CD14-positive monocyte (primary cell): ENCODE measurements at regions not wholly inside any gene's neighbourhood (a gene's known extent, or its start where the extent isn't known, plus 50 kb on each side); places are given as distances from the start of the nearest gene placed in this dataset.

Experiments used
- DNase-seq, 3 donors: peaks; one replicate each; pipeline ENCODE4 v3.0.0-alpha.2; 2011 to 2022
- H2AFZ ChIP-seq: 2 replicates; pipeline ENCODE4 v1.6.0; 2012; ENCODE audit warnings: mild to moderate bottlenecking, low read depth, low read length, inconsistent platforms; ENCODE audit not compliant: insufficient read depth, poor library complexity, severe bottlenecking
- H3K27ac ChIP-seq, 2 donors: 1 replicate in 1 of 2; 2 replicates in 1 of 2; pipeline ENCODE4 v1.5.1; 2012 to 2013; ENCODE audit warnings: low read length in 2 of 2, control low read depth in 1 of 2, inconsistent platforms in 1 of 2, low read depth in 1 of 2, mild to moderate bottlenecking in 1 of 2
- H3K27me3 ChIP-seq, 2 donors: one replicate each; pipeline versions ENCODE4 v1.6.0 to v1.6.1; 2011 to 2013; ENCODE audit warnings: low read length in 2 of 2; ENCODE audit not compliant: control insufficient read depth in 2 of 2, insufficient read depth in 2 of 2
- H3K36me3 ChIP-seq, 2 donors: replicated peaks in 1 of 2; 1 replicate in 1 of 2; 2 replicates in 1 of 2; pipeline versions ENCODE4 v1.5.1 to v1.6.1; 2012 to 2013; ENCODE audit warnings: low read length in 2 of 2, control low read depth in 1 of 2, inconsistent platforms in 1 of 2, mild to moderate bottlenecking in 1 of 2; ENCODE audit not compliant: insufficient read depth in 2 of 2, control insufficient read depth in 1 of 2
- H3K4me1 ChIP-seq, 2 donors: 1 replicate in 1 of 2; 2 replicates in 1 of 2; pipeline versions ENCODE4 v1.5.1 to v1.6.1; 2012 to 2013; ENCODE audit warnings: low read length in 2 of 2, control low read depth in 1 of 2, inconsistent platforms in 1 of 2, mild to moderate bottlenecking in 1 of 2, moderate library complexity in 1 of 2; ENCODE audit not compliant: insufficient read depth in 2 of 2, control insufficient read depth in 1 of 2
- H3K4me2 ChIP-seq: replicated peaks from 2 replicates; pipeline ENCODE3; 2012; ENCODE audit warnings: low read length, moderate library complexity, mild to moderate bottlenecking; ENCODE audit not compliant: poor library complexity, severe bottlenecking; ENCODE audit errors: extremely low read depth
- H3K4me3 ChIP-seq, 3 experiments: fragments of 200-600 bp in 1 of 3; sonication (generic) in 1 of 3; replicated peaks in 1 of 3; 1 replicate in 2 of 3; 2 replicates in 1 of 3; pipeline ENCODE4 v1.5.1; 2011 to 2013; ENCODE audit warnings: low read length in 3 of 3, mild to moderate bottlenecking in 3 of 3, control low read depth in 2 of 3, low read depth in 2 of 3, inconsistent platforms in 1 of 3, moderate library complexity in 1 of 3
- H3K79me2 ChIP-seq: 2 replicates; pipeline ENCODE4 v1.6.0; 2012; ENCODE audit warnings: mild to moderate bottlenecking, control low read depth, inconsistent platforms, low read length, moderate library complexity; ENCODE audit not compliant: insufficient read depth
- H3K9ac ChIP-seq: 2 replicates; pipeline ENCODE4 v1.6.0; 2017; ENCODE audit warnings: low read length, mild to moderate bottlenecking; ENCODE audit not compliant: insufficient read depth, poor library complexity, severe bottlenecking
- H3K9me3 ChIP-seq, 2 donors: replicated peaks in 1 of 2; 1 replicate in 1 of 2; 2 replicates in 1 of 2; pipeline versions ENCODE4 v1.5.1 to v1.6.1; 2012 to 2013; ENCODE audit warnings: low read length in 2 of 2, control low read depth in 1 of 2; ENCODE audit not compliant: control insufficient read depth in 1 of 2, insufficient read depth in 1 of 2
- H4K20me1 ChIP-seq: 2 replicates; pipeline ENCODE4 v1.6.0; 2012; ENCODE audit warnings: mild to moderate bottlenecking, low read length, control low read depth, moderate library complexity; ENCODE audit not compliant: insufficient read depth
- H3K27ac Mint-ChIP-seq, 7 donors: one replicate each; pipeline ENCODE4 v1.8.0; 2020; ENCODE audit warnings: mild to moderate bottlenecking in 7 of 7, mixed read lengths in 7 of 7, moderate library complexity in 6 of 7, inconsistent platforms in 2 of 7
- H3K27me3 Mint-ChIP-seq, 3 donors: one replicate each; pipeline ENCODE4 v1.8.0; 2021 to 2022; ENCODE audit warnings: low read depth in 3 of 3, mild to moderate bottlenecking in 3 of 3, mixed read lengths in 3 of 3, moderate library complexity in 3 of 3, inconsistent platforms in 1 of 3
- H3K36me3 Mint-ChIP-seq, 2 donors: one replicate each; pipeline ENCODE4 v1.8.0; 2020; ENCODE audit warnings: mixed read lengths in 2 of 2, inconsistent platforms in 1 of 2, mild to moderate bottlenecking in 1 of 2
- H3K4me1 Mint-ChIP-seq: one replicate; pipeline ENCODE4 v1.8.0; 2020; ENCODE audit warnings: mild to moderate bottlenecking, mixed read lengths
- H3K4me3 Mint-ChIP-seq, 2 donors: one replicate each; pipeline ENCODE4 v1.8.0; 2020; ENCODE audit warnings: mild to moderate bottlenecking in 2 of 2, mixed read lengths in 2 of 2, moderate library complexity in 1 of 2
- H3K9me3 Mint-ChIP-seq, 7 donors: one replicate each; pipeline ENCODE4 v1.8.0; 2020 to 2022; ENCODE audit warnings: mixed read lengths in 7 of 7, mild to moderate bottlenecking in 6 of 7, moderate library complexity in 6 of 7, inconsistent platforms in 2 of 7
- WGBS: methylation state at CpG from one replicate; pipeline ENCODE4 v1.1.5; 2013; ENCODE audit warnings: missing lambda C conversion rate; ENCODE audit not compliant: insufficient coverage; 5-methylcytosine and 5-hydroxymethylcytosine counted together
- intact Hi-C, 2 donors: fragments of 100-400 bp; cut with micrococcal nuclease; formaldehyde crosslinking; loops; one replicate each; pipeline versions ENCODE4 v1.15.0 to v1.15.1; 2023
- TF ChIP-seq, protein P1 (sequence below): fragments of 200-600 bp; IDR thresholded peaks from one replicate; pipeline ENCODE4 v1.8.0; 2022; ENCODE audit warnings: antibody characterized with exemption, mild to moderate bottlenecking

DNA sequence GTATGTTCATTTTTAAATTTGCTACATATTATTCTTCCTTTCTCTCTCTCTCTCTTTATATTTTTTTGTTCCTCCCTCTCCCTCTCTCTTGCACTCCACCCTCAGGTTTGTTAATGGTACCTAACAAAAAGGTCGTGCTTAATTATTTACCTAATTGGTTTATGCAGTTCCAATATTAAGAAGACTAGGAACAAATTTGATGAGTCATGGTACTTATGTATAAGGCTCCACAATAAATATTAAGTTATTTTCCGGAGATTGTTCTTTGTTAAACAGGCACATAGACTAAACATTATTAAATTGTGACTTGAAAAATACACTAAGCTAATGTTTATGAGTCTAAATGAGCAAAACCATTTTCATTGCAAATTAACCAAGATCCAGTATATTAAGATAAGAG lies 1200.8 kb upstream of the ALCAM start:
- no peaks in the 10 kb centered on the region for H3K27me3 ChIP-seq
- no peak overlapping the region for H2AFZ ChIP-seq
- peaks cover 3 to 20% (median 11%) of the 10 kb centered on the region in 7 donors for H3K9me3 Mint-ChIP-seq
- no peaks in the 10 kb centered on the region for H3K36me3 ChIP-seq
- H3K4me1 Mint-ChIP-seq = no peaks in the 10 kb centered on the region
- no peaks in the 10 kb centered on the region for H3K79me2 ChIP-seq
- no peak overlapping the region for H3K9ac ChIP-seq
- no peak overlapping the region for H3K27ac Mint-ChIP-seq
- no peaks in the 10 kb centered on the region for H4K20me1 ChIP-seq
- no peak overlapping the region for H3K4me3 ChIP-seq
- no peak overlapping the region for H3K4me2 ChIP-seq
- WGBS = no CpG with 5 or more reads among the region's 2 CpGs
- DNase-seq = no peak
- H3K4me1 ChIP-seq = no peaks in the 10 kb centered on the region
- H3K9me3 ChIP-seq = peaks cover 13 to 16% of the 10 kb centered on the region in 2 donors
- H3K27ac ChIP-seq = no peak overlapping the region
- TF ChIP-seq, protein P1, sequence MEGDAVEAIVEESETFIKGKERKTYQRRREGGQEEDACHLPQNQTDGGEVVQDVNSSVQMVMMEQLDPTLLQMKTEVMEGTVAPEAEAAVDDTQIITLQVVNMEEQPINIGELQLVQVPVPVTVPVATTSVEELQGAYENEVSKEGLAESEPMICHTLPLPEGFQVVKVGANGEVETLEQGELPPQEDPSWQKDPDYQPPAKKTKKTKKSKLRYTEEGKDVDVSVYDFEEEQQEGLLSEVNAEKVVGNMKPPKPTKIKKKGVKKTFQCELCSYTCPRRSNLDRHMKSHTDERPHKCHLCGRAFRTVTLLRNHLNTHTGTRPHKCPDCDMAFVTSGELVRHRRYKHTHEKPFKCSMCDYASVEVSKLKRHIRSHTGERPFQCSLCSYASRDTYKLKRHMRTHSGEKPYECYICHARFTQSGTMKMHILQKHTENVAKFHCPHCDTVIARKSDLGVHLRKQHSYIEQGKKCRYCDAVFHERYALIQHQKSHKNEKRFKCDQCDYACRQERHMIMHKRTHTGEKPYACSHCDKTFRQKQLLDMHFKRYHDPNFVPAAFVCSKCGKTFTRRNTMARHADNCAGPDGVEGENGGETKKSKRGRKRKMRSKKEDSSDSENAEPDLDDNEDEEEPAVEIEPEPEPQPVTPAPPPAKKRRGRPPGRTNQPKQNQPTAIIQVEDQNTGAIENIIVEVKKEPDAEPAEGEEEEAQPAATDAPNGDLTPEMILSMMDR = no peak
- intact Hi-C loops = no loop called here
- no peaks in the 10 kb centered on the region for H3K27me3 Mint-ChIP-seq
- H3K36me3 Mint-ChIP-seq = no peaks in the 10 kb centered on the region
- no peak overlapping the region for H3K4me3 Mint-ChIP-seq

DNA sequence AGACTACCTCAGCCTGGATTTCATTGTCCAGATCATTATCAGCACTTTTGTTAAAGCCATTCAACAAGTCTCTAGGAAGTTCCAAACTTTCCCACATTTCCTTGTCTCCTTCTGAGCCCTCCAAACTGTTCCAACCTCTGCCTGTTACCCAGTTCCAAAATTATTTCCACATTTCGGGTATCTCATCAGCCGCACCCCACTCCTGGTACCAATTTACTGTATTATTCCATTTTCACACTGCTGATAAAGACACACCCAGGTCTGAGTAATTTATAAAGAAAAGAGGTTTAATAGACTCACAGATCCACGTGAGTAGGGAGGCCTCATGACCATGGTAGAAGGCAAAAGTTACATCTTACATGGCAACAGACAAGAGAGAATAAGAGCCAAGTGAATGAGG lies 1198.3 kb upstream of the ALCAM start:
- Histone ChIP-seq H3K4me3 (no peak overlapping the region), H3K4me2 (no peak overlapping the region), H2AFZ (no peak overlapping the region), H3K9me3 (peaks cover 23 to 24% of the 10 kb centered on the region in 2 donors), H3K9ac (no peak overlapping the region), H4K20me1 (no peaks in the 10 kb centered on the region), H3K4me1 (no peaks in the 10 kb centered on the region), H3K27me3 (no peaks in the 10 kb centered on the region), H3K36me3 (no peaks in the 10 kb centered on the region), H3K79me2 (no peaks in the 10 kb centered on the region), H3K27ac (no peak overlapping the region)
- H3K27ac Mint-ChIP-seq = no peak overlapping the region
- no CpG with 5 or more reads among the region's 3 CpGs for WGBS
- H3K27me3 Mint-ChIP-seq = no peaks in the 10 kb centered on the region
- DNase-seq = no peak
- no peaks in the 10 kb centered on the region for H3K4me1 Mint-ChIP-seq
- TF ChIP-seq, protein P1 = no peak
- intact Hi-C loops = no loop called here
- no peaks in the 10 kb centered on the region for H3K36me3 Mint-ChIP-seq
- H3K9me3 Mint-ChIP-seq = peaks cover 7 to 22% (median 16%) of the 10 kb centered on the region in 7 donors
- H3K4me3 Mint-ChIP-seq = no peak overlapping the region
